GM23338 (cell line): ENCODE measurements at regions not wholly inside any gene's neighbourhood (a gene's known extent, or its start where the extent isn't known, plus 50 kb on each side); places are given as distances from the start of the nearest gene placed in this dataset.

Experiments
- ATAC-seq: fragments of 200-7000 bp; cut with Tn5 transposase; 3 replicates; pipeline ENCODE4 v1.9.1; 2020
- DNase-seq: peaks from one replicate; pipeline ENCODE4 v3.0.0-alpha.2; 2015; ENCODE audit warnings: low spot score
- H2AFZ ChIP-seq: fragments of 200-600 bp; sonication (generic); 2 replicates; pipeline ENCODE4 v1.8.0; 2016; ENCODE audit warnings: antibody characterized with exemption, mild to moderate bottlenecking, moderate library complexity
- H3F3A ChIP-seq: fragments of 200-600 bp; sonication (generic); replicated peaks from 2 replicates; pipeline ENCODE4 v1.8.0; 2017; ENCODE audit warnings: antibody characterized with exemption, mixed run types, low read depth
- H3K27ac ChIP-seq: fragments of 200-600 bp; sonication (generic); 2 replicates; pipeline ENCODE4 v1.6.1; 2016; ENCODE audit warnings: low read depth
- H3K27me3 ChIP-seq: fragments of 200-600 bp; sonication (generic); 2 replicates; pipeline ENCODE4 v1.8.0; 2016; ENCODE audit warnings: mild to moderate bottlenecking, mixed run types, moderate library complexity; ENCODE audit not compliant: insufficient read depth
- H3K36me3 ChIP-seq: fragments of 200-600 bp; sonication (generic); 2 replicates; pipeline ENCODE4 v1.8.0; 2016; ENCODE audit warnings: mild to moderate bottlenecking; ENCODE audit not compliant: insufficient read depth
- H3K4me1 ChIP-seq: fragments of 200-600 bp; sonication (generic); 2 replicates; pipeline ENCODE4 v1.8.0; 2016; ENCODE audit warnings: mild to moderate bottlenecking, moderate library complexity; ENCODE audit not compliant: insufficient read depth
- H3K4me2 ChIP-seq: fragments of 200-600 bp; sonication (generic); 2 replicates; pipeline ENCODE4 v1.7.1; 2017; ENCODE audit warnings: mixed run types
- H3K4me3 ChIP-seq: fragments of 200-600 bp; sonication (generic); 2 replicates; pipeline ENCODE4 v1.6.1; 2016; ENCODE audit warnings: mixed run types
- H3K79me2 ChIP-seq: fragments of 200-600 bp; sonication (generic); replicated peaks from 2 replicates; pipeline ENCODE4 v1.8.0; 2017; ENCODE audit warnings: mild to moderate bottlenecking; ENCODE audit not compliant: insufficient read depth
- H3K9me2 ChIP-seq: fragments of 200-600 bp; sonication (generic); 2 replicates; pipeline ENCODE4 v1.8.0; 2017; ENCODE audit not compliant: insufficient read depth
- H4K20me1 ChIP-seq: fragments of 200-600 bp; sonication (generic); replicated peaks from 2 replicates; pipeline ENCODE4 v1.8.0; 2017; ENCODE audit warnings: mild to moderate bottlenecking; ENCODE audit not compliant: insufficient read depth
- H3K27ac Mint-ChIP-seq: 2 replicates; pipeline ENCODE4 v1.8.0; 2020; ENCODE audit warnings: inconsistent platforms, mild to moderate bottlenecking, moderate library complexity, mixed read lengths
- H3K27me3 Mint-ChIP-seq: 3 replicates; pipeline ENCODE4 v1.8.0; 2022; ENCODE audit warnings: low read depth, mild to moderate bottlenecking, moderate library complexity, mixed read lengths, inconsistent platforms; ENCODE audit not compliant: insufficient read depth, poor library complexity
- H3K36me3 Mint-ChIP-seq: 3 replicates; pipeline ENCODE4 v1.8.0; 2021; ENCODE audit warnings: low read depth, mild to moderate bottlenecking, inconsistent platforms, moderate library complexity, mixed read lengths
- H3K4me1 Mint-ChIP-seq: 3 replicates; pipeline ENCODE4 v1.8.0; 2020; ENCODE audit warnings: mild to moderate bottlenecking, inconsistent platforms, mixed read lengths
- H3K4me3 Mint-ChIP-seq: 3 replicates; pipeline ENCODE4 v1.8.0; 2021; ENCODE audit warnings: moderate library complexity, mild to moderate bottlenecking, inconsistent platforms, mixed read lengths
- H3K9me3 Mint-ChIP-seq: 3 replicates; pipeline ENCODE4 v1.8.0; 2020; ENCODE audit warnings: moderate library complexity, mild to moderate bottlenecking, inconsistent platforms, mixed read lengths
- CREB1 ChIP-seq: fragments of 250-450 bp; sonication (Bioruptor Pico); IDR thresholded peaks from 2 replicates; pipeline ENCODE4 v1.5.0; 2020; ENCODE audit warnings: low read depth, mild to moderate bottlenecking, moderate library complexity
- CTCF ChIP-seq, 2 experiments: fragments of 200-600 bp in 1 of 2; sonication (generic) in 1 of 2; conservative IDR thresholded peaks; 2 replicates each; pipeline versions ENCODE4 v1.5.1 to v1.6.1; 2016 to 2017; ENCODE audit warnings: antibody characterized with exemption in 2 of 2, low read depth in 2 of 2, mild to moderate bottlenecking in 2 of 2, moderate library complexity in 1 of 2
- EZH2 ChIP-seq: fragments of 200-600 bp; sonication (generic); IDR thresholded peaks from one replicate; pipeline ENCODE4 v1.8.0; 2017; ENCODE audit warnings: antibody characterized with exemption, mild to moderate bottlenecking, low read depth; ENCODE audit not compliant: unreplicated experiment
- EZH2phosphoT487 ChIP-seq: fragments of 200-600 bp; sonication (generic); IDR thresholded peaks from one replicate; pipeline ENCODE4 v1.8.1; 2018; ENCODE audit warnings: antibody characterized with exemption; ENCODE audit not compliant: unreplicated experiment
- NANOG ChIP-seq: IDR thresholded peaks from 2 replicates; pipeline ENCODE4 v1.6.1; 2016; ENCODE audit warnings: antibody characterized with exemption, borderline replicate concordance
- POLR2AphosphoS5 ChIP-seq: IDR thresholded peaks from 2 replicates; pipeline ENCODE4 v1.6.1; 2016; ENCODE audit warnings: antibody characterized with exemption, low read depth
- REST ChIP-seq: IDR thresholded peaks from one replicate; pipeline ENCODE4 v1.6.1; 2018; ENCODE audit warnings: antibody characterized with exemption; ENCODE audit not compliant: unreplicated experiment
- ZNF114 ChIP-seq: fragments of 250-450 bp; sonication (Bioruptor Pico); IDR thresholded peaks from 2 replicates; pipeline ENCODE4 v1.5.0; 2020; ENCODE audit warnings: mild to moderate bottlenecking, moderate library complexity
- ZNF462 ChIP-seq: fragments of 250-450 bp; sonication (Bioruptor Pico); IDR thresholded peaks from 2 replicates; pipeline ENCODE4 v1.5.0; 2020; ENCODE audit warnings: mild to moderate bottlenecking, moderate library complexity

- Histone ChIP-seq H3F3A (no peaks in the 10 kb centered on the region), H2AFZ (peak overlapping the region; percentile 93; the same call in 1 of the 2 replicates), H3K79me2 (no peaks in the 10 kb centered on the region), H3K4me1 (no peaks in the 10 kb centered on the region; the same call in 1 of the 2 replicates), H3K27me3 (no peaks in the 10 kb centered on the region), H3K4me2 (no peak overlapping the region), H3K9me2 (no peaks in the 10 kb centered on the region), H3K4me3 (no peak overlapping the region), H4K20me1 (no peaks in the 10 kb centered on the region), H3K27ac (no peak overlapping the region), H3K36me3 (no peaks in the 10 kb centered on the region)
- DNase-seq = peak; percentile 41
- Mint-ChIP-seq H3K9me3 (no peaks in the 10 kb centered on the region), H3K27me3 (peaks cover 2% of the 10 kb centered on the region), H3K27ac (no peak overlapping the region), H3K4me1 (peaks cover 15% of the 10 kb centered on the region), H3K36me3 (no peaks in the 10 kb centered on the region), H3K4me3 (no peak overlapping the region)
- peak; percentile 75 for ATAC-seq
- TF ChIP-seq ZNF114 = no peak
- no peak for TF ChIP-seq EZH2phosphoT487
- TF ChIP-seq NANOG = no peak
- no peak for TF ChIP-seq POLR2AphosphoS5
These were observed 236.2 kb upstream of the RRP15 start for GRCh38 chr1:218048828-218049420.

- Histone ChIP-seq H3F3A (no peaks in the 10 kb centered on the region), H3K36me3 (no peaks in the 10 kb centered on the region), H3K4me1 (no peaks in the 10 kb centered on the region; the same call in 1 of the 2 replicates), H3K4me3 (no peak overlapping the region), H3K9me2 (no peaks in the 10 kb centered on the region), H4K20me1 (no peaks in the 10 kb centered on the region), H3K79me2 (no peaks in the 10 kb centered on the region), H2AFZ (peak overlapping the region; percentile 38; the same call in 1 of the 2 replicates), H3K27ac (no peak overlapping the region), H3K27me3 (no peaks in the 10 kb centered on the region), H3K4me2 (no peak overlapping the region)
- DNase-seq = no peak
- Mint-ChIP-seq H3K4me3 (no peak overlapping the region), H3K27ac (no peak overlapping the region), H3K4me1 (peaks cover 11% of the 10 kb centered on the region), H3K9me3 (no peaks in the 10 kb centered on the region), H3K36me3 (no peaks in the 10 kb centered on the region), H3K27me3 (peaks cover 3% of the 10 kb centered on the region)
- ATAC-seq = no peak
- TF ChIP-seq CTCF (conservative IDR thresholded peaks at IDR 0.05; ENCODE audit: low read depth in 2 of 2) (no peak), EZH2phosphoT487 (no peak), NANOG (no peak), ZNF462 (no peak), REST (no peak), CREB1 (no peak), POLR2AphosphoS5 (no peak), EZH2 (no peak)
These were observed 235.5 kb upstream of the RRP15 start for GRCh38 chr1:218049641-218050040.
